NB4 (cell line): ENCODE measurements at regions not wholly inside any gene's neighbourhood (a gene's known extent, or its start where the extent isn't known, plus 50 kb on each side); places are given as distances from the start of the nearest gene placed in this dataset.

Experiments used
- CTCF ChIP-seq: IDR thresholded peaks from one replicate; pipeline ENCODE4 v1.5.1; 2012; ENCODE audit warnings: low read depth, low read length
- MYC ChIP-seq: IDR thresholded peaks from 2 replicates; pipeline ENCODE4 v1.6.1; 2011; ENCODE audit warnings: low read depth, low read length
- POLR2A ChIP-seq: IDR thresholded peaks from 2 replicates; pipeline ENCODE4 v1.6.1; 2011; ENCODE audit warnings: mild to moderate bottlenecking; ENCODE audit not compliant: insufficient read length; ENCODE audit errors: extremely low read depth

GRCh38 chr14:80056497-80056801, 154.9 kb downstream of the DIO2 start:
- TF ChIP-seq CTCF: no peak
- no peak for TF ChIP-seq POLR2A
- no peak for TF ChIP-seq MYC
